ENCODE measurements at regions not wholly inside any gene's neighbourhood (a gene's known extent, or its start where the extent isn't known, plus 50 kb on each side); places are given as distances from the start of the nearest gene placed in this dataset.

DNA sequence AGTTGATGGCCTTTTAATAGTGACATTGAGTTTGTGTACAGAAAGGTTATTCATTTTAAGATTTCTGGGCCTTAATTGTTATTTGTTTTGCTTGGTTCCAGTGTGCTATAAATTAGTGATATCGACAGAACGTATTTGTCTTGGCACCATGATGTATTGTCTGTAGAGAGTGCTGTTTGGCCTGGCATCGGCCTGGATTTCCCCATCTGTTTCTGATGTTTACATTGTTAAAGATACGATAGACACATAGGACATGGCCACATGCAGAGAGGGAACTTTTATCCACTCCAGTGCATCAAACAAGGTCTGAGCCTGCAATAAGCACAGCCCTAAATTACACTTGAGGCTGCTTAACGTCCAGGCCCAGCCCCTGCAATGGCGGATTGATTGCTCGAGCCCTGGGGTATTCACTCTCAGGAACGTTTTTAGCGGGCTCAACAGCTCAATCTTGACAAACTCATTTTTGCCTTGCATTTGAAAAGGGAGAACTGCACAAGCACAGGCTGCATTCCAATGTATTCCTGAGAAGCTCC, 144.7 kb downstream of the SLC4A3 start:
- no peak for DNase-seq (ENCODE audit: low spot score)

DNA sequence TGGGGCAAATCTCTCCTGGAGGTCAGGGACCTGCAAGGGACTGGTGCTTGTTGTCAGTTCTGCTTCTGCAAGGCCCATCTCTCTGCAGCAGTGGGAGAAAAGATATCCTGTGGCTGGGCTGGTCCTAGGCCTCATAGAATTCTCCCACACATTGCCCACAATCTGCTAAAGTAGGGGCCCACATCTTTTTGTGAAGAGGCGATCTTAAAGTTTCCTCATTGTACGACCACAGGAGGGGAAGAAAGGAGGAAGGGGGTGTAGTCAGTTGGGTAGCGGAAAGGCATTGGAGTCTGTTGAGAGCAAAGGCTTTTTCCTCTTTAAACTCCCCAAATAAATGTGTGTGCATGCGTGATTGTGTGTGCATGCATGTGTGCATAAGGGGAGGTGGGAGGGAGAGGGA, 145.3 kb downstream of the SLC4A3 start:
- DNase-seq (ENCODE audit: low spot score) = no peak

DNA sequence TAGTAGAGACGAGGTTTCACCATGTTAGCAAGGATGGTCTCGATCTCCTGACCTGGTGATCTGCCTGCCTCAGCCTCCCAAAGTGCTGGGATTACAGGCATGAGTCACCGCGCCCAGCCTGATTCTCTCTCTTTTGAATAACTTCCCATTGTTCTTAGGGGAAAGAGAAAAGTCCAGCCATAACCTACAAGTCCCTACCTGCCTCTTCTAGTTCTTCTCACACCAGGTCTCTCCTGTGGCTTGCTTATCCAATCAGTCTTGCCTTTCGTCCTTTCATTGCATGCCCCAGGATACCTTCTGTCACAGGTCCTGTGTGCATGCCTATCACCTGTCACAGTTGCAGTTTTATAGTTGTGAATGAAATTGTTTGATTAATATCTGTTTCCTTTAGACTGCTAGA, 148.1 kb downstream of the SLC4A3 start:
- no peak for DNase-seq (ENCODE audit: low spot score)

DNA sequence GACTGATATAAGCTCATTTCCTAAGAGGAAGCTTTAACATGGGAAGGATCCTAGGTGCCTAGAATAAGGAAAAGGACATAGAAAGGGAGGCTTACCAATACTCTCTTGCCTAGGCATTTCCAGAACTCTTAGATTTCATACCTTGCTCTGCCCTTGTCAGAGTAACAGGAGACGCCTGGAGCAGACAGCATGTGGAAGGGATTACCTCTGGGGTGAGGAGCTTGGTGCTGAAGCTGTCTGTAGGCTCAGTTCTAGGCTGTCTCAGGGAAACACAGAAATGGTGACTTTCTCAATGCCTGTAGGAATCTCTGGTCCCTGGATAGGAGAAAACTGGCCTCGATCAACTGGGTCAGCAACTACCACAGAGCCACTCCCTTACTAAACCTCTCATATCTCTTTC, 150.0 kb downstream of the SLC4A3 start:
- DNase-seq (ENCODE audit: low spot score) = no peak

DNA sequence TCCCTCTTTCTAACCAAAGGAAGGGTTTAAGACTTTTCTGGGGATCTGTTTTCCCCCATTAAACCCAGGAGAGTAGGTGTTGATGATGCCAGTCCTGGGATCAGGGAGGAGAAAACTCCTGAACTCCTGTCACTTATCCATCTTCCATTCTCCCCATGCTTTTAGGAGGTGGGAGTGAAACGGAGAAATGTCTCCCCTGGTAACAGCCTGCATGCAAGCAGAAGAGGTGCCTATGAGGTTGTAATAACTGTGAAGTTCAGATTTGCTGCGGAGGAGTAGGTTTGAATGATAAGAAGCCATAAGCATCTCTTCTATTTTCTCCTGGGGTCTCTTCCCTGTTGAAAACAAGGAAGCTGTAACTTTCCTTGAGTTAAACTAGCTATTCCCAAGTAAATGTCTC, 150.8 kb downstream of the SLC4A3 start:
- no peak for DNase-seq (ENCODE audit: low spot score)

DNA sequence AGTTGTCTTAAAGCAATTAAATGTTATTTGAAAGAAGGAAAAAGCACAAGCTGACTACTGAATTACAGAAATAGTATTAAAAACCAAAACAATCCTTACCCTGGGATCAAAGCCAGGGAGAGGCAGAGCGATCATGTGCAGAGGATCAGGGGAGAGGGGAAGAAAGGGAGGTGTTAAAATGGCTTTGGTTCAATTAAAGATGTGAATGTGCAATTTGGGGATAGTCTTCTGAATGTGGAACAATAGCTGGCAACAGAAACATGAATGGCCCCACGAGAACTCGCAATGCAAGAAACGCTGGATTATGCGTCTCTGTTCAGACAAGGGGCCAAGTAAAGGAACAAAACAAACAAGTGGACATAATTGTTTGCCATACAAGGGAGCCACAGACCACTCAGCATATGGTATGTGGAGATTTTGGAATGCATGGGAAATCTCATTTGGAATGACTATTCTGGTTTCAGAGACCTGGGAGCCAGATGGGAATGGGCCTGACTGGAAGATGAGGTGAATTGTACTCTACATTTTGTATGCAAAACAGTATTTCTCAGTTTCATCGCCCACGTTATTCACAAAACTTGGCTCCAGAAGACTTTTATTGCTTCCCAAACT, 155.4 kb downstream of the SLC4A3 start:
- no peak for DNase-seq (ENCODE audit: low spot score)

DNA sequence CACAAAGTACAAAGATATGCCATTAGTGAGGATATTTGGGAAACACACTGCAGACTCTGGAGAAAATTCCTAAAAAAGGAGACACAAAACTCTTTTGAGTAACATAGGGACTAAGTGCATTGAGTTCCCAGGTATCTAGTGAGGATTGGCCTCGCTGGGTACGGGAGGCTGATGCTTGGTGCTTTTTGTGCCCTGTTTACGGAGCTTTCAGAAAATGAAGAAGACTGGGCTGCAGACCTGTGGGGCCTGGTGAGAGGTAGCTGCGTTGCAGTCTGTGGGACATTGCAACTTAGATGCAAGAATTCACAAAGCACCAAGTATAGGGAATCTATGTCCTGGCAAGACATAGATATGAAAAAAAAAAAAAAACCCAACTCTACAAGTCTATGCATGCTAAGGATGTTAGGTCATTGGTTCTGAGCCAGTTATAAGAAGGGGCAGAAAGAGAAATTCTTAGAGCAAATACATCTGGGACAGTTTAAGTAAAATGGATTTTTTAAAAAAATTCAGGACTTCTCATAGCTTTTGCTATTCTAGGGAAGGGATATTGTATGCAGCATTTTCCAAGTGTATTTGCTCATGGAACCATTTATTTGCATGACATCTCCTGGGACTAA, 156.0 kb downstream of the SLC4A3 start:
- DNase-seq (ENCODE audit: low spot score) = no peak

DNA sequence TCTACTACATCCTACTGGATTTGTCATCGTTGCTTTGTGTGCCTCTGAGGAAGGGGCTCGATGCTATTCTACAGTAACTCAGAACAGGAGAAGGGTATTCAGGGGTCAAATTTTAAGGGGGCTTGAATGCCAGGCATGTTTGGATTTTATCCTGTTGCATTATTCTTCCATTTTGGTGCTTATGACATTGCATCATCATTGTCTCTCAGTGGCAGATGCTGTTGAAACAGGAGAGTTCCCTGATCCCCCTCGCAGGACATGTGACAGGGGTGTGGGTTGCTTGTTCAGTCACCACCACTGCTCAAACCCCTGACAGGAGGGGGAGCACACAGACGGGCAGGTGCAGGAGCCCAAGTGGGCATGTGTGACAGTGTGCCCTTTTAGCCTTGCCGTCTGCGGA, 156.7 kb downstream of the SLC4A3 start:
- no peak for DNase-seq (ENCODE audit: low spot score)

DNA sequence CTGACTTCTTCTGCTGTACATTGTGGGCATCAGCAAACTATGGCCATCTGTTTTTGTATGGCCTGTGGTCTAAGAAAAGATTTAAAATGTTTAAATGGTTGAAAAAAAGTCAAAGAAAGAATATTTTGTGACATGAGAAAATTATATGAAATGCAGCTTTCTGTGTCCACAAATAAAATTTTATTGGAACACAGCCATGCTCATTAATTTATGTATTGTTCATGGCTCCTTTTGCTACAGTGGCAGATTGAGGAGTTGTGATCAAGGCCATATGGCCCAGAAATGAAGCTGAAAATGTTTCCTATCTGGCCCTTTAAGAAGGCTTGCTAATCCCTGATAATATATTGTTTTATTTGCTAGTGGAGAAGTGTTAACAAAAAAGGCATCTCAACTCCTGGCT, 162.0 kb downstream of the SLC4A3 start:
- DNase-seq (ENCODE audit: low spot score) = no peak

DNA sequence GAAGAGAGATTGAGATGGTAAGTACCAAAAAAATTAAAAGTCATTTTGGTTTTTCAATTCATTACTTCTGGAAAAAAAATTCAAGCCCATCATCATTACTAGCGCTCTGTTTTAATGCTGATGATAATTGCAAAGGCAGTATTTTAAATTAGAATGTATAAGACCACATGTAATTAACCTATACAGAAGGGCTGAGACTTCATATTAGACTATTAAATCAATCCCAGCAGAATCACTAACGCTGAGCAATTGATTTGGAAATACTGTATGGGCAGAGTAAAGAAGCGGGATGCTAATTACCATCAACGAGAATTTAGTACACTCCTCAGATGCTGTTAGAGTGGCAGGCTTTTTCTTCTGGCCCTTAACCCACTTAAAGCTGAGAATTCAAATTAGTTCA, 165.0 kb downstream of the SLC4A3 start:
- no peak for DNase-seq (ENCODE audit: low spot score)

DNA sequence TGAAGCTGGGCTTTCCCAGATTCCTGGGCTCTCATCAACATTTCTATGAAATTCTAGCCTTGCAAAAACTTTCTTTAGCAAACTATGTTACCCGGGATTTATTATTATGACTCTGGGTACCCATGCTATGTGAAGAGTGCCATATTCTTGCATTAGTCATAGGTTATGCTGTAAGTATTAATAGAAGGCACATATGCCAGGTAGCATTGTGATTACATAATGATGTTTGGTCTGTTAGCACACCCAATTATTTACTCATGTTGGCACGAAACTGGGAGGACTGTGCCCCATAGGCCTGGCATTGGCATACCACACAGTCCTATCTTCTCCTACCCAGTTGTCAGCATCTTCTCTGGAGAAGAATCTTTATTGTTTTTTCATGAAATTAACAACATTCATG, 171.0 kb downstream of the SLC4A3 start:
- DNase-seq (ENCODE audit: low spot score) = no peak

DNA sequence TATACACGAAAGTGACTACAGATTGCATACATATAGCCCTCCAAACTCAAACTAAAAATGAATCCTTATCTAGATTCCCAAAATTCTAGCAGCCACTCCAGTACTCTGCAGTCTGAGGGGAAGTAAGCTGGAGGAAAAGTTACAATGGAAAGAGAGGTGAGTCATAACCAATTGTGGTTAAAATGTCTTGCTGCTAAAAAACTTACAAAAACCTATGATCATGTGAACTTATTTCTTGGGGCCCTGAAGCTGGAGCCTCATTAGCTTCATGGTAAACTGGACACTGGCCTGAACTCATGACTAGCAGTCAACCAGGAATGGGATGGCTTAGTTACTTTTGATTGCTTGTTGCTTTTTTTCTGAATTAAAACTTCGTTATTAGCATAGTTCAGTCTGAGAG, 175.9 kb downstream of the SLC4A3 start:
- no peak for DNase-seq (ENCODE audit: low spot score)

DNA sequence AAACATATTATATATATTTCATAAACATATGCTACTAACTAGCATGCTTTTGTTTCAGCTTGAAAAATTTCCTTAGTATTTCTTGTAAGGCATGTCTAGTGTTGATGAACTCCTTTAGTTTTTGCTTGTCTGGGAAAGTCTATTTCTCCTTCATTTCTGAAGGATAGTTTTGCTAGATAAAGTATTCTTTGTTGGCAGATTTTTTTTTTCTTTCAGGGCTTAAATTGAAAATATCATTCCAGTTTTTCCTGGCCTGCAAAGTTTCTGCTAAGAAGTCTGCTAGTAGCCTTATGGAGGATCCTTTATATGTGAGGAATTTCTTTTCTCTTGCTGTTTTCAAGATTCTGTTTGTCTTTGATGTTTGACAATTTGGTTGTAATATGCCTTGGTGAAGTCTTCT, 183.5 kb downstream of the SLC4A3 start:
- DNase-seq (ENCODE audit: low spot score) = no peak

DNA sequence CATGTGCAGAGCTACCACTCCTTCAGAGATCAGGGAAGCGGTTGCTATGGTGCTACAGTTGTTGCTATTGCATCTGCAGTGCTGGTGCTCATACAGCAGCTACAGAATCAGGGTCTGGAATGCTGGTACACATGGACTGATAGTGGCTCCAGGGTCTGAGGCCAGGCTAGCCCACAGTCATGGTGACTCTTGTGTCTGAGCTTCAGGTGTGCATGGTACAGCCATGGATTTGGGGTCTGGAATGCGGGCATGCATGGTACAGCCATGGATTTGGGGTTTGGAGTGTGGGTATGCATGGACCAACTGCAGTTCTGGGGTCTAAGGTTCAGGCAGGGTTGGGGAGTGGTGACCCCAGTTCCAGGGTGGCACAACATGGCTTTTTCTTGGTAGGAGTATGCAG, 185.2 kb downstream of the SLC4A3 start:
- DNase-seq (ENCODE audit: low spot score) = no peak

DNA sequence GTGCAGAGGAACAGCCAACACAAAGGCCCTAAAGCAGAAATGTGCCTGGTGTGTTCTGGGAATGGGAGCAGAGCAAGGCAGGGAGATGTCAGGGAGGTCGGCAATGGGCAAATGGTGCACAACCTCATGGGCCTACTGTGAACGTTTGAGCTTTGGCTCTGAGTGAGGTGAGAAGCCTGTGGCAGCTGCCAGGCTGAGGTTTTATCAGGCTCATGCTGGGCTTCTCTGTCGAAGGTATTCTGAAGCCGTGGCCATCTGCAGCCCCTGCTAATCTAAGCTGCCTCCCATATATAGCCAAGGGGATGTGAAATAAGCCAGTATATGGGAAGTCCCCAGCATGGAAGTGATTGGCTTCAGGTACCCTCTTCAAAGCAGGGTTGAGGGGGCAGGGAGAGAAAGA, 193.3 kb downstream of the SLC4A3 start:
- DNase-seq (ENCODE audit: low spot score) = no peak

DNA sequence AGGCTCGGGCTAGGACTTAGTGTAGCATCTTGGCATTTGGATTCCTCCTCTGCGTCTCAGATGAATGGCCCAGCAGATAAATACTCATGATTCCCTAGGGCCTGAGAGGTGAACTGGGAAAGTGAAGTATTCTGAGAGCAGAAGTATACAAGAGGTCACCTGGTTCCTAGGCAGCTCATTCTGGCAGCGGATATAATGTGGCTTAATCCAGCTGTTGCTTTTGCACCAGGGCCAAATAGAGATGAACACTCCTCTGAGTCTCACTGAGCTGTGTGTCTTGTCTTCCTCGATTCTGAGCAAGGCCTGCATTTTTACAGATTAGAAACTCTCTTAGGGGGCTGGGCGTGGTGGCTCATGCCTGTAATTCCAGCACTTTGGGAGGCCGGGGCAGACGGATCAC, 196.1 kb downstream of the SLC4A3 start:
- DNase-seq (ENCODE audit: low spot score) = no peak

DNA sequence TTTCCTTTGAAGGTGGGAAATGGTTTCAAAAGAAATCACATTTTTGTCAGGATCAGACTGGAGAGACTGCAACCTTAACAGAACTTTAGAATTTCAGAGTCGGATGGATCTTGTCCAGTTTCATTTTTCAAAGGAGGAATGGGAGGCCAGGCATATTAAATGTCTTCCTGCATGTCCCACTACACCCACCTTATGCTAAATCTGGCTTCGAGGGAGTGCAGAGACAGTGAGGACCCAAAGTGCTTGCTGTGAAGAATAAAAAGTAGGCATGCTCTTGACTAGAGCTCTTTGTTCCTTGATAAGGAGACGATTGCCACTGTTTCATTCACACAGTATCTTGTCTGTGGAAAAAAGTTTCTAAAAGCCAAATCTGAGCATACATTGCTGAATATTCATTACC, 197.6 kb downstream of the SLC4A3 start:
- DNase-seq (ENCODE audit: low spot score) = no peak

DNA sequence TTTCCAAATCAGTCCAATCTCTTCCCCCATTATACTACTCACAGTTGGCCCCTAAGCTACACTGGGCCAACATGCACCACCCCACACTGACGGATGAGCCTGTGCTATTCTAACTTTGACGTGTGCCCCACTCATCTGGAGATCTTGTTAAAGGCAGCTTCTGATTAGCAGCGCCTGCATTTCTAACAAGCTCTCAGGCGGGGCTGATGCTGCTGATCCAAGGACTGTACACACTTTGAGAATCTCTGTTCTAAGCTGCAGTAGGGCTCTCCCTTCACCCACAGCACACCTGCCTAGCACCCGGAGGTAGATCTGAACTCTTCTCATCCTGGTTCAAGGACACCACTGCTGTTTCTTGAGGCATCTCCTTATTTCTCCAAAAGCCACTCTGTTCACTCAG, 200.7 kb downstream of the SLC4A3 start:
- no peak for DNase-seq (ENCODE audit: low spot score)

DNA sequence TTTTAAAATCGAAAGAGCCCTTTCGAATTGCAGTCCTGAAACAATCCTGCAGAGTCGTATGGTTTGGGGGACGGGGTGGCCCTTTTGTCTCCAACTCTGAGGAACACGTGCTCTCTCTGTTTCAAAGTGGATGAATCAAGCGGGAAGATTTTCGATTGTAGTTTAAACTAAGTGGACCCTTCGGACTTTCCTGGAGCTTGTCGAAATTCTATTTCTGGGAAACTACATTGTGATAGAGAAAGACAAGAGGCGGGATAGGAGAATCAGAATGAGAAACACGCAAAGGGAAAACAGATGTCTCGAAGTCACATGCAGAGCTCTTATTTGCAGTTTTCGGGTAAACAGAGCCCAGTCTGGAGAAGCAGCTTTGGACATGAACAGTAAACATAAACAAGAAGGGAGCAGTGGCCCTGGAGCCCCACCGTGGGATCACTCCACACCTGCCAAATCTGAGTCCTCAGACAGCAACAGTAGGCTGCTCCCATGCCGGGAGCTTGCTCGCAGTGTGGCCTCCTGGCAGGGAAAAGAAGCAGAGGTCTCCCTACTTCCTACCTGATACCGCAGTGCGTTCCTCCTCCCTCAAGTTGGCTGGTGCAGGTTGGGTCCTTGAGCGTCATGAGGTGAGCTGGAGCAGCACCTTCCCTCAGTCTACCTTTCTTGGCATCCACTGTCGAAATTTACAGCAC, 202.4 kb downstream of the SLC4A3 start:
- no peak for DNase-seq (ENCODE audit: low spot score)

DNA sequence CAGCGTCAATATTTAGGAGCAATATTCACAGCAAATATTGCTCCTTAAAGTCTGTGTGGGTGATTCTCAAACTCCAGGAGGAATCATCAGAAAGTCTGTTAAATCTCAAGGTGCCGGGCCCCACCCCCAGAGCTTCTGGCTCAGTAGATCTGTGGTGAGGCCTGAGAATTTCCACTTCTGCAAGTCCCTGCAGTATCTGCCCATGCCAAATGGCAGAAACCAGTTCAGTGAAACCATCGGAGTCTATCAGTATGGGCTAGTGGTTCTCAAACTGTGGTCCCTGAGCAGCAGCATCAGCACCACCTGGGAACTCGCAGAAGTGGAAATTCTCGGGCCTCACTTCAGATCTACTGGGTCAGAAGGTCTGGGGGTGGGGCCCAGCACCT, 202.9 kb downstream of the SLC4A3 start:
- DNase-seq (ENCODE audit: low spot score) = no peak

DNA sequence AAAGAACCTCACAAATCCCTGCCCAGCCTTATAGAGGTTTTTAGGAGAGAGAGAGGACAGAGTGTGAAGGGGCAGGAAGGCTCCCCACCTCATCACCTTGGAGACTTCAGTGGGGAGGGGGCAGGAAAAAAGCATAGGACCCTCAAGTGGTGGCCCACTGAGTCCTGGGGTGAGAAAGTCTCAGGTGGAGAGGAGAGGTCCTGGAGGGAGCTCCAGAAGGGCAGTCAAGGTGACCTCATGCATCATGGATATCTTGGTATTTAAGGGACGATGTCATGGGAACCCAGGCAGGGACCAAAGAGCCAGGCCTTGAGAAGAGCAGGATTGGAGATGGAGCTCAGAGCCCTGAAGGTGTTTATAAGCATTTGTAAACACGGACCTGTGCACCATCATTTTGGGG, 204.5 kb downstream of the SLC4A3 start:
- DNase-seq (ENCODE audit: low spot score) = no peak

DNA sequence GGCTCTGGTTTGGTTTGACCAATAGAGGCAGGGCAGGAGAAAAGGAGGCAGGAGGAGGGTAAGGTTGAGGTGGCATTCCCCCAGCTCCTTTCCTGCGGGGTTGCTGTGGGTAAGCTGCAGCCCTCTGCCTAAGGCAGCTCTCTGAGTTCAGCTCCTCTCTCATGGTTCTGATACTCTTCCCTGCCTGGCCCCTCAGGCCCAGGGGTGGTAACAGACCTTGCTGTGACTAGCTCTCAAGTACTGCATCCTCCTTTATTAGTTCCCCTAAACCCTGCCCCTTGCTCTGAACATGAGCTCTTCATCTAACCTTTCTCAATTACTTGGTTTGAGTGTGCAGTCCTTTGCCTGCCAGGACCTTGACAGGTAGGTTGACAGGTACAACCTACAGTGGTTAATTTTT, 205.5 kb downstream of the SLC4A3 start:
- no peak for DNase-seq (ENCODE audit: low spot score)

DNA sequence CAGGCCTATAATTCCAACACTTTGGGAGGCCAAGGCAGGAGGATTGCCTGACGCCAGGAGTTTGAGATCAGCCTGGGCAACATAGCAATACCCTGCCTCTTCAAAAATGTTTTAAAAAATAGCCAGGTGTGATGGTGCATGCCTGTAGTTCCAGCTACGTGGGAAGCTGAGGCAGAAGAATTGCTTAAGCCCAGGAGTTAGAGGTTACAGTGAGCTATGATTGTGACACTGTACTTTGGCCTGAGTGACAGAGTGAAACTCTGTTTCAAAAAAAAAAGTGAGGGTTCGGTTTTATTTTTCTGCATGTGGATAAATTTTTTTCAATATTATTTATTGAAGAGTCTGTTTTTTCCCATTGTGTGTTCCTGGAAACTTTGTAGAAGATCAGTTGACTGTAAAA, 208.1 kb downstream of the SLC4A3 start:
- DNase-seq (ENCODE audit: low spot score) = no peak

All from COLO829 (cell line).